Colonic mucosa (tissue), 4 donors: ENCODE measurements at regions not wholly inside any gene's neighbourhood (a gene's known extent, or its start where the extent isn't known, plus 50 kb on each side); places are given as distances from the start of the nearest gene placed in this dataset.

Experiments used
- DNase-seq: peaks from one replicate; pipeline ENCODE4 v3.0.0-alpha.2; 2020
- H3K27ac ChIP-seq: fragments of 200-600 bp; one replicate; pipeline ENCODE4 v1.8.0; 2021
- H3K27me3 ChIP-seq: fragments of 200-600 bp; one replicate; pipeline ENCODE4 v1.8.0; 2021
- H3K36me3 ChIP-seq: fragments of 200-600 bp; one replicate; pipeline ENCODE4 v1.8.0; 2021
- H3K4me1 ChIP-seq: fragments of 200-600 bp; one replicate; pipeline ENCODE4 v1.8.0; 2021; ENCODE audit warnings: mild to moderate bottlenecking
- H3K4me3 ChIP-seq: fragments of 200-600 bp; one replicate; pipeline ENCODE4 v1.8.0; 2021
- H3K9ac ChIP-seq, 2 donors: one replicate each; pipeline ENCODE4 v1.7.0; 2013; ENCODE audit warnings: control low read depth in 2 of 2, low read depth in 2 of 2, low read length in 2 of 2
- H3K9me3 ChIP-seq: fragments of 200-600 bp; one replicate; pipeline ENCODE4 v1.8.0; 2021
- CTCF ChIP-seq: fragments of 200-600 bp; IDR thresholded peaks from one replicate; pipeline ENCODE4 v1.8.0; 2022; ENCODE audit warnings: antibody characterized with exemption, mild to moderate bottlenecking
- intact Hi-C: fragments of 100-400 bp; cut with DNase I; formaldehyde crosslinking; loops from one replicate; pipeline ENCODE4 v1.14.1; 2022
- donor health status: healthy.
- donor health status: DM: no; HTN: no; CAD: no.
- donor health status: DM: no; HTN: no; CAD: no.

GRCh38 chr11:33633251-33634003 is 67.2 kb downstream of the C11orf91 start:
- Histone ChIP-seq H3K27me3 (no peaks in the 10 kb centered on the region), H3K9ac (no peak overlapping the region), H3K4me3 (no peak overlapping the region), H3K9me3 (no peaks in the 10 kb centered on the region), H3K36me3 (no peaks in the 10 kb centered on the region), H3K4me1 (no peaks in the 10 kb centered on the region), H3K27ac (no peak overlapping the region)
- intact Hi-C loops = no loop called here
- TF ChIP-seq CTCF = no peak
- DNase-seq = no peak

- intact Hi-C loops = no loop called here
- DNase-seq = no peak
- TF ChIP-seq CTCF = no peak
- H3K9ac ChIP-seq = no peak overlapping the region
- H3K4me1 ChIP-seq = no peaks in the 10 kb centered on the region
- no peaks in the 10 kb centered on the region for H3K36me3 ChIP-seq
- H3K9me3 ChIP-seq = no peaks in the 10 kb centered on the region
- no peaks in the 10 kb centered on the region for H3K27me3 ChIP-seq
- no peak overlapping the region for H3K4me3 ChIP-seq
- no peak overlapping the region for H3K27ac ChIP-seq
These were observed 68.9 kb downstream of the C11orf91 start for GRCh38 chr11:33631749-33632091.

- Histone ChIP-seq H3K4me3 (no peak overlapping the region), H3K9ac (no peak overlapping the region), H3K4me1 (no peaks in the 10 kb centered on the region), H3K9me3 (no peaks in the 10 kb centered on the region), H3K27me3 (no peaks in the 10 kb centered on the region), H3K36me3 (no peaks in the 10 kb centered on the region), H3K27ac (no peak overlapping the region)
- intact Hi-C loops = no loop called here
- DNase-seq = no peak
- TF ChIP-seq CTCF = no peak
These were observed 69.5 kb downstream of the C11orf91 start for GRCh38 chr11:33630936-33631748.

- Histone ChIP-seq H3K4me1 (no peaks in the 10 kb centered on the region), H3K9me3 (no peaks in the 10 kb centered on the region), H3K4me3 (no peak overlapping the region), H3K36me3 (no peaks in the 10 kb centered on the region), H3K9ac (no peak overlapping the region), H3K27ac (no peak overlapping the region), H3K27me3 (no peaks in the 10 kb centered on the region)
- no peak for TF ChIP-seq CTCF
- intact Hi-C loops = no loop called here
- no peak for DNase-seq
These were observed 76.5 kb downstream of the C11orf91 start for GRCh38 chr11:33624083-33624482.

- H3K27ac ChIP-seq = no peak overlapping the region
- no peaks in the 10 kb centered on the region for H3K36me3 ChIP-seq
- no peak for DNase-seq
- no peaks in the 10 kb centered on the region for H3K27me3 ChIP-seq
- H3K4me1 ChIP-seq = no peaks in the 10 kb centered on the region
- TF ChIP-seq CTCF = no peak
- H3K9me3 ChIP-seq = no peaks in the 10 kb centered on the region
- H3K4me3 ChIP-seq = no peak overlapping the region
- H3K9ac ChIP-seq = no peak overlapping the region
- intact Hi-C loops = no loop called here
These were observed 77.8 kb downstream of the C11orf91 start for GRCh38 chr11:33622806-33623205.
